PC-9 (cell line): ENCODE measurements at regions not wholly inside any gene's neighbourhood (a gene's known extent, or its start where the extent isn't known, plus 50 kb on each side); places are given as distances from the start of the nearest gene placed in this dataset.

Experiments used
- BruUV-seq: library from RNA; stranded (reverse); fragments of 400-500 nt; replicated peaks from 2 replicates; lab custom pipeline; 2021; lab: Mats Ljungman, UMichigan
- CTCF ChIA-PET: fragments of 300-600 bp; sonication (Branson Sonifier 250); formaldehyde crosslinking; loops from one replicate; lab custom pipeline; 2022; ENCODE audit warnings: antibody characterized with exemption; lab: Charles Lee
- POLR2A ChIA-PET: fragments of 300-600 bp; sonication (Branson Sonifier 250); formaldehyde crosslinking; loops from one replicate; lab custom pipeline; 2022; ENCODE audit warnings: antibody characterized with exemption; ENCODE audit not compliant: unreplicated experiment; lab: Charles Lee
- DNase-seq, 2 experiments: peaks; one replicate each; pipeline versions ENCODE4 v3.0.0 to v3.0.0-alpha.2; 2015 to 2022; ENCODE audit warnings: mixed read lengths in 1 of 2
- H2AFZ ChIP-seq: fragments of 200-600 bp; sonication (generic); 2 replicates; pipeline ENCODE4 v1.8.1; 2017; ENCODE audit warnings: antibody characterized with exemption
- H3F3A ChIP-seq: fragments of 200-600 bp; sonication (generic); 2 replicates; pipeline ENCODE4 v1.8.1; 2017; ENCODE audit warnings: antibody characterized with exemption, mild to moderate bottlenecking, low read depth; ENCODE audit not compliant: insufficient read depth
- H3K27ac ChIP-seq: fragments of 200-600 bp; sonication (generic); 2 replicates; pipeline ENCODE4 v1.6.1; 2016; ENCODE audit warnings: mixed run types
- H3K27me3 ChIP-seq: fragments of 200-600 bp; sonication (generic); 2 replicates; pipeline ENCODE4 v1.6.1; 2016; ENCODE audit warnings: low read depth, mixed run types; ENCODE audit not compliant: insufficient read depth
- H3K36me3 ChIP-seq: fragments of 200-600 bp; sonication (generic); 2 replicates; pipeline ENCODE4 v1.6.1; 2016; ENCODE audit warnings: low read depth, mixed run types
- H3K4me1 ChIP-seq: fragments of 200-600 bp; sonication (generic); replicated peaks from 2 replicates; pipeline ENCODE4 v1.6.1; 2016; ENCODE audit warnings: mixed run types; ENCODE audit not compliant: insufficient read depth
- H3K4me2 ChIP-seq: fragments of 200-600 bp; sonication (generic); 2 replicates; pipeline ENCODE4 v1.6.1; 2017; ENCODE audit warnings: mixed run types
- H3K4me3 ChIP-seq: fragments of 200-600 bp; sonication (generic); 2 replicates; pipeline ENCODE4 v1.6.1; 2016; ENCODE audit warnings: mixed run types
- H3K79me2 ChIP-seq: fragments of 200-600 bp; sonication (generic); 2 replicates; pipeline ENCODE4 v1.6.1; 2017; ENCODE audit warnings: low read depth, mixed run types
- H3K9me2 ChIP-seq: fragments of 200-600 bp; sonication (generic); 2 replicates; pipeline ENCODE4 v1.8.1; 2017; ENCODE audit warnings: mild to moderate bottlenecking; ENCODE audit not compliant: insufficient read depth
- H3K9me3 ChIP-seq: fragments of 200-600 bp; sonication (generic); 2 replicates; pipeline ENCODE4 v1.8.1; 2016; ENCODE audit warnings: low read depth; ENCODE audit not compliant: insufficient read depth
- H4K20me1 ChIP-seq: fragments of 200-600 bp; sonication (generic); 2 replicates; pipeline ENCODE4 v1.8.1; 2017; ENCODE audit not compliant: insufficient read depth
- EZH2 ChIP-seq: fragments of 200-600 bp; sonication (generic); IDR thresholded peaks from 2 replicates; pipeline ENCODE4 v1.8.0; 2017; ENCODE audit warnings: antibody characterized with exemption, low read depth
- intact Hi-C: fragments of 100-400 bp; cut with micrococcal nuclease; formaldehyde crosslinking; loops from one replicate; pipeline ENCODE4 v1.10.0; 2022; ENCODE audit not compliant: unreplicated experiment
- TF ChIP-seq, protein P1 (sequence below): fragments of 200-600 bp; sonication (generic); conservative IDR thresholded peaks from 2 replicates; pipeline ENCODE4 v1.6.1; 2017; ENCODE audit warnings: mixed run types, antibody characterized with exemption, mild to moderate bottlenecking, moderate library complexity

- H3K27ac ChIP-seq, result no peak overlapping the region
- no peak overlapping the region for H3K4me2 ChIP-seq
- H4K20me1 ChIP-seq, result no peaks in the 10 kb centered on the region
- H3F3A ChIP-seq, result peaks cover 4% of the 10 kb centered on the region; the same call in 1 of the 2 replicates
- H3K9me3 ChIP-seq, result no peaks in the 10 kb centered on the region
- no TSS peak for BruUV-seq
- H3K79me2 ChIP-seq, result no peaks in the 10 kb centered on the region
- H3K36me3 ChIP-seq, result no peaks in the 10 kb centered on the region
- no peaks in the 10 kb centered on the region for H3K27me3 ChIP-seq
- 0 out of 2 replicates have a peak, but pooled peaks cover 5% of the 10 kb centered on the region for H3K9me2 ChIP-seq
- CTCF ChIA-PET, result no interaction called here
- no peak overlapping the region for H3K4me3 ChIP-seq
- POLR2A ChIA-PET, result no interaction called here
- no peak overlapping the region for H2AFZ ChIP-seq
- H3K4me1 ChIP-seq, result peaks cover 15% of the 10 kb centered on the region
- TF ChIP-seq, protein P1, sequence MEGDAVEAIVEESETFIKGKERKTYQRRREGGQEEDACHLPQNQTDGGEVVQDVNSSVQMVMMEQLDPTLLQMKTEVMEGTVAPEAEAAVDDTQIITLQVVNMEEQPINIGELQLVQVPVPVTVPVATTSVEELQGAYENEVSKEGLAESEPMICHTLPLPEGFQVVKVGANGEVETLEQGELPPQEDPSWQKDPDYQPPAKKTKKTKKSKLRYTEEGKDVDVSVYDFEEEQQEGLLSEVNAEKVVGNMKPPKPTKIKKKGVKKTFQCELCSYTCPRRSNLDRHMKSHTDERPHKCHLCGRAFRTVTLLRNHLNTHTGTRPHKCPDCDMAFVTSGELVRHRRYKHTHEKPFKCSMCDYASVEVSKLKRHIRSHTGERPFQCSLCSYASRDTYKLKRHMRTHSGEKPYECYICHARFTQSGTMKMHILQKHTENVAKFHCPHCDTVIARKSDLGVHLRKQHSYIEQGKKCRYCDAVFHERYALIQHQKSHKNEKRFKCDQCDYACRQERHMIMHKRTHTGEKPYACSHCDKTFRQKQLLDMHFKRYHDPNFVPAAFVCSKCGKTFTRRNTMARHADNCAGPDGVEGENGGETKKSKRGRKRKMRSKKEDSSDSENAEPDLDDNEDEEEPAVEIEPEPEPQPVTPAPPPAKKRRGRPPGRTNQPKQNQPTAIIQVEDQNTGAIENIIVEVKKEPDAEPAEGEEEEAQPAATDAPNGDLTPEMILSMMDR, result no peak
- TF ChIP-seq EZH2, result no peak
- intact Hi-C loops, result no loop called here
- no peak for DNase-seq
Observed at GRCh38 chr9:106722051-106722753, 140.8 kb upstream of the ZNF462 start.

DNA sequence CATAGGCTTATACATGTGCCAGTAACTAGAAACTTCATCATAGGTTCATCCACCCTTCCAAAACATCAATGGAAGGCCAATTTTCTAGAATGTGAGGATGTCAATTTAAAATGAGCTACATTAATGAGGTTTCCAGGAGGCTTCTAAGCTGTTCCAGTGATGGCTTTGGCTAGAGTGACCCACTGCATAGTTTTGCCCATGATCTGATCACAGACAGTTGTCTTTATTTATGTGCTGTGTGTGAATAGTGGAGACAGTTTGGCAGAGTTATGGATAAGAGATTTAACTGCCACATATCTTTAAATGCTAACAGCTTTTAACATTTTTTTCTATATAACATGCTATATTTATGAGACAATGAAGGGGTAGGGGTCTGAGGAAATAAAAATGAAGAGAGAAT lies 139.0 kb upstream of the ZNF462 start:
- POLR2A ChIA-PET, result interaction anchor here (0.6 kb wide), 1 partner anchor 84 kb away, joined by 6 read pairs; no protein-coding TSS in a partner anchor
- no TSS peak for BruUV-seq
- intact Hi-C loops, result no loop called here

GRCh38 chr9:106724566-106724965 lies 138.4 kb upstream of the ZNF462 start:
- Histone ChIP-seq H3K36me3 (no peaks in the 10 kb centered on the region), H3K4me3 (no peak overlapping the region), H3K4me1 (no peaks in the 10 kb centered on the region), H3K79me2 (no peaks in the 10 kb centered on the region), H3K9me3 (no peaks in the 10 kb centered on the region), H3K9me2 (0 out of 2 replicates have a peak, but pooled peaks cover 5% of the 10 kb centered on the region), H3K27ac (no peak overlapping the region), H3K4me2 (no peak overlapping the region), H3F3A (no peaks in the 10 kb centered on the region), H3K27me3 (no peaks in the 10 kb centered on the region), H4K20me1 (no peaks in the 10 kb centered on the region), H2AFZ (no peak overlapping the region)
- intact Hi-C loops, result no loop called here
- ChIA-PET POLR2A (no interaction called here), CTCF (no interaction called here)
- TF ChIP-seq, protein P1, result no peak
- no peak for TF ChIP-seq EZH2
- no TSS peak for BruUV-seq
- no peak for DNase-seq

More for the DNA sequence above, 139.0 kb upstream of the ZNF462 start:
- no peak for DNase-seq
- H2AFZ ChIP-seq, result no peak overlapping the region
- no peak overlapping the region for H3K4me3 ChIP-seq
- no peak overlapping the region for H3K4me2 ChIP-seq
- H3K27ac ChIP-seq, result no peak overlapping the region
- no peaks in the 10 kb centered on the region for H3F3A ChIP-seq
- no peaks in the 10 kb centered on the region for H4K20me1 ChIP-seq
- 0 out of 2 replicates have a peak, but pooled peaks cover 5% of the 10 kb centered on the region for H3K9me2 ChIP-seq
- H3K9me3 ChIP-seq, result no peaks in the 10 kb centered on the region
- TF ChIP-seq EZH2, result no peak
- CTCF ChIA-PET, result no interaction called here
- no peaks in the 10 kb centered on the region for H3K79me2 ChIP-seq
- no peaks in the 10 kb centered on the region; the same call in 1 of the 2 replicates for H3K4me1 ChIP-seq
- H3K27me3 ChIP-seq, result no peaks in the 10 kb centered on the region
- no peaks in the 10 kb centered on the region for H3K36me3 ChIP-seq
